ENCODE measurements at regions not wholly inside any gene's neighbourhood (a gene's known extent, or its start where the extent isn't known, plus 50 kb on each side); places are given as distances from the start of the nearest gene placed in this dataset.
"Not testable (repeated sequence)": the region's sequence is repeated elsewhere in the genome, so short reads cannot be mapped to it uniquely, and the experiment has no call there.

DNA sequence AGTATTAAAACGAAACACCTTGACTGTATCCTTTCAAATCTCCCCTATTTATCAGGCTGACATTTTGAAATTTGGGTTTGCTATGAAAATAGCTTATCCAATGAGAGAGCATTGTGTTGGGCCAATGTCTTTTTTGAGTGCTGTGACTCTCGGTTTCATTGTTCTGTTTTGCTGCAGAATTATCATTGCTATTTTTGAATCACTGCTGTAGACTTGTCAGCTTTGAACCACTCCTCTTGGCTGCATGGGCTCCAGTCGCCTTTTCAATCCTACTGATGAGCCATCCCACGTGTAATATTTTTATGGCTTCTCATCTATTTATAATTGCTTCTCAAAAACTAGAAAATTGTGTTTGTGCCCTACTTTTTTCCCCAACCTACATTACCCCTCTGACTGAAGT, 322.8 kb downstream of the LNPK start:
- no peak for FAIRE-seq

DNA sequence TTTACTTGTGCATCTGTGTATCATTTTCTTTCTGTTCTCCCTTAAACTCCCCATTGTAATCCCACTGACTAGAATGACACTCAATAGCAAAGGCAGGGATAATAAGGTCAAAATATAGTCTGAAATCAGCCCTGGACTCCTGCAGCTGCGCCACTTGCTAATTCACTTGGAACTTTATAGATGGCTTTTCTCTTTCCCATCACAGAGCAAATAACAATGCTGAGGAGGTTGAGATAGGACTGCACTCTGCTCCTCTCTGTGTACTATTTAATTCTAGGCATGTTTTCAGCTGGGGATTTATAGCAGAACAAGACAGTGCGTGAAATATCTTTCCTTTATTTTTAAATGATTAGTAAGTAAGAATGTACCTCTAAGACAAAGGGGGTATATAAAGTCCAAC, 324.2 kb downstream of the LNPK start:
- no peak for FAIRE-seq

DNA sequence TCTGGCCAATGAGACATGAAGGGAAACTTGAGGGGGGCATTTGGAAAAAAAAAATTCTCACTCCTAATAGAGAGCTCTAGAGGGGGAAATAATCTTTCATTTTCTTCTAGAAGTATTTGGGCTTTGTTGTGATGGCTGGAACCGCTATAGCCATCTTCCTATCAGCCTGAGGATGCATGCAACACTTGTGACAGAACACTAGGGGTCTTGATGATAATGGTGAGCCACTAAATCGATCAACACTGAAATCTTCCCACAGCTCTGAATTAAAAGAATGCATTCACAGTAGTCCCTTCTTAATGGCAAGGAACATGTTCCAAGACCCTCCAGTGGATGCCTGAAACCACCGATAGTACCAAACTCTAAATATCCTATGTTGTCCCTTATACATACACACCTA, 325.3 kb downstream of the LNPK start:
- FAIRE-seq = no peak

DNA sequence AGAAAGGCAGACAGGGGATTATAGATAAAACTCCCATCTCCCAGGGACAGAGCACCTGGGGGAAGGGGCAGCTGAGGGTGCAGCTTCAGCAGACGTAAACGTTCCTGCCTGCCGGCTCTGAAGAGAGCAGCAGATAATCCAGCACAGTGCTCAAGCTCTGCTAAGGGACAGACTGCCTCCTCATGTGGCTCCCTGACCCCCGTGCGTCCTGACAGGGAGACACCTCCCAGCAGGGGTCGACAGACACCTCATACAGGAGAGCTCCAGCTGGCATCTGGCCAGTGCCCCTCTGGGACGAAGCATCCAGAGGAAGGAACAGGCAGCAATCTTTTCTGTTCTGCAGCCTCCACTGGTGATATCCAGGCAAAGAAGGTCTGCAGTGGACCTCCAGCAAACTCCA, 333.3 kb downstream of the LNPK start:
- not testable (repeated sequence) for FAIRE-seq

DNA sequence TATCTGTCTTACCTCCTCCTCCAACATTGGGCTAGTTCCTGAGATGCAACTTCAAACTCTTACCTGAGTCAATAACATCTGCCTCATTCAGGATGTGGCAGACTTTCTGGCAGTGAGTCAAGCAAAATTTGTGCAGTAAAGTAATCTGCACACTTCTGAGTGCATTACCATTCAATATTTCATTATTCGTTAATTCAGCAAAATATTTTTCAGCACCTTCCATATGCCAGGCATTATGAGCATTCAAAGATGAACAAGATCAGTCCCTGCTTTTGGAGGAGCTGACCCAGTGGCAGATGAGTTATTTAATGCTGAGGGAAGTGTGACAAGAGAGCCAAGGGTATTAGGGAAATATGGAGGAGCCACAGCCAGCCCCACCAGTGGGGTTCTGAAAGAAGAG, 339.7 kb downstream of the LNPK start:
- no peak for FAIRE-seq

DNA sequence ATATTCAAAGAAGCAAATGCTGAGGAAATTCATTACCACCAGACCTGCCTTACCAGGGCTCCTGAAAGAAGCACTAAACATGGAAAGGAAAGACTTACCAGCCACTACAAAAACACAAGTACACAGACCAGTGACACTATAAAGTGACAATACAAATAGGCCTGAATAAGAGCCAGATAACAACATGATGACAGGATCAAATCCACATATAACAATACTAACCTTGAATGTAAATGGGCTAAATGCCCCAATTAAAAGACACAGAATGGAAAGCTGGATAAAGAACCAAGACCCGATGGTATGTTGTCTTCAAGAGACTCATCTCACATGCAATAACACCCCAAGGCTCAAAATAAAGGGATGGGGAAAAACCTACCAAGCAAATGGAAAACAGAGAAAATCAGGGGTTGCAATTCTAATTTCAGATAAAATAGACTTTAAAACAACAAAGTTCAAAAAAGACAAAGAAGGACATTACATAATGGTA, 353.4 kb downstream of the LNPK start:
- FAIRE-seq = no peak

DNA sequence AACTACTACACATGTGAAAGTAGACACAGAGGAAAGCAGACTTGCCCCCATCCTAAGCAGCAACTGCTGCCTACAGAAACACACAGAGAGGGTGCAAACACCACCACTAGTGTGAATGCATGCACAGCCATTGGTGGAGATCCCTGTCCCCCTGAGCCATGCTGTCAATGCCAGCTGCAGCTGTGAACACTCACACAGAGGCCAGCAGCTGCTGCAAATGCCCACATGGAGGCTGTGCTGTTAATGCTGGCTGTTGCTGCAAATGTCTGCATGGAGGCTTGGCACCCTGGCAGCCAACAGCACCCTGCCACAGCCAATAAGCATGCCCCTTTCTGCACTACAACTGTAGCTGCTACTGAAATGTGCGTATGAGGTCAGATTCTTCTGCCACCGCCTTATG, 355.0 kb downstream of the LNPK start:
- no peak for FAIRE-seq

DNA sequence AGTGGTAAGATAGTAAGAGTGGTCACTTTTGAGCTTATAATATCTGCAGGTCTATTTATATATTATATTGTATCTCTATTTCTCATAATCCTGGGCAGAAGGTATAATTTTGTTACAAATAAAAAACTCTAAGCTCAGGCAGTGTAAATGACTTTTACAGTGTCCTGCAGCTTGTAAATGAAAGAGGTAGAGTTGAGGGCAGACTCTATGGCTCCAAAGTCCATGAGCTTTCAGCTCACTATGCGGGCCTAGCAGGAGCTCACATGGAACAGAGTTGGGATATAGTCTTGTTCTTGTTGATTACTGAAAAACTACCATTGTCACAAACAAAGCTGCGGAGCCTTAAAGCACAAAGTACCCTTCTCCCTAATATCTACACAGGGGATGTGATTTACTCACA, 361.4 kb downstream of the LNPK start:
- no peak for FAIRE-seq

DNA sequence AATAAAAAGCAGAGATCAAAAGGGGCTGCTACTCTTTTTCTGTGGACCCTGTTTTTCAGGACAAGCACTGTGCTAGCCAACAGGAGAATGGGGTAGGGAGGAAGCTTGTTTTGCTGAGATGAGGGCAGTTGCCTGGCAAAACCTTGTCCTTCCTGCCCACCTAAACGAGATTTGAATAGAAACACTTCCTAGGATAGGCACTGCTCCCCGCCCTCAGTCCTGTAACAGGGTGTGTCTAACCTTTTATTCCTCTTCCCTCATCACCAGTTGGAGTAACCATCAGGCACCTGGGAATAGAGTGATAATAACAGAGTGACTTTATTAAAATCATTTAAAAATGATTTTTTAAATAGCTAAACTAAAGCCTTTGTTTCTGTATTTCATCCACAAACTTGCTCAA, 368.8 kb downstream of the LNPK start:
- FAIRE-seq = no peak

DNA sequence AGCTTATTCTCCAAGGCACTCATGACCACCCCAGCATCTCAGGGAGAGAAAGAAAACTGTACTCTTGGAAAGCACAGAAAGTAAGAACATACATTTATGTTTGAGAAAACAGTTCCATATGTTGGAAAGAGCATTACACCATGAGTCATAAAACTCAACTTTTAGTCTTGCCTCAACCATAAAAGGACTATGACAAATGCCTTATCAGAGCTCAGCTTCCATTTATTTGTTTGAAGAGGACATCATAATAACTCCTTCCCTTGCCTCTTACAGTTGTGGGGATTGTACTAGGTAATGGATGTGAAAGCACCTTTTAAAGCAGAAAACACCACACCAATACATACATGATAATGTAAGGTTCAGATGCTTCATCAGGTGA, 370.8 kb downstream of the LNPK start:
- no peak for FAIRE-seq

DNA sequence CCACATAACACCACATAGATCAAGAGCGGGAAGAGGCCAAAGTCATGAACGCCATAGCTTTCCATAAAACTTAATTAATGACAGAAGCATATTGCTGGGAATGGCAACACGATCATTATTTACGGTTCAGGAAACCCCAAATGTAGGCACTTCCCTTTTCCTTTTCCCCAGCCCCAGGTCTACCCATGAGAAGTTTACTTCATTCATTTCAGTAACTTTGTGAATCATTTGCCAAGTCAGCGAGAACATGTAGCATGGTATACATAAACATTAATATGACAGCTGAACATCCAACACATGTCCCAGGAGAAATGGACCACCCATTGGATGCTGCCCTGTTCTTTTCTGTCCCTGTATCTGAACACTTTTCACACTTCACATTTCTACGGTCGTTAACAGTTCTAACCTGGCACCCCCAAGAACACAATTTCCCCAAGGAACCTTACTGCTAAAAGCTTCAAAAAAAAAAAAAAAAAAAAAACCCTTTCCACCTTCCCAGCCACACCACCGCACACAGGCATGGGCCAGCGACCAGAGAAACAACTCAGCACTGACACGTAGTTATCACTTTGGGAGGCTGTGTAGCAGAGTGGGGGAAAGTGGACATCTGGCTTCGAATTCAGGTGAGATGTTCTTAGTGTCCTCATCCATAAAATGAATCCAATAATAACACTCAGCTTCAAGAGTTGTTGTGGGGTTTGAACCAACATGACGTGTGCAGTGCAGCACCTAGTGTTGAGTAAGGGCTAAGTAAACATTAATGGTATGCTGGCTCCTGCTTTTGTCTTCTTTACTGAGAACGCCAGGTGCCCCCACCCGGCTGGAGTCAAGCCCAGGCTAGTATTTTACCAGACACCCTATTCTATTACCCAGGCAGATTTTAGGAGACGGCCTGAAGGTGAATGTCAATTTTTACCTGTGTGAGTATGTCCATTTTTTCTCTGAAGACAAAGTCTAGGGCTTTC, 371.5 kb downstream of the LNPK start:
- FAIRE-seq = no peak

DNA sequence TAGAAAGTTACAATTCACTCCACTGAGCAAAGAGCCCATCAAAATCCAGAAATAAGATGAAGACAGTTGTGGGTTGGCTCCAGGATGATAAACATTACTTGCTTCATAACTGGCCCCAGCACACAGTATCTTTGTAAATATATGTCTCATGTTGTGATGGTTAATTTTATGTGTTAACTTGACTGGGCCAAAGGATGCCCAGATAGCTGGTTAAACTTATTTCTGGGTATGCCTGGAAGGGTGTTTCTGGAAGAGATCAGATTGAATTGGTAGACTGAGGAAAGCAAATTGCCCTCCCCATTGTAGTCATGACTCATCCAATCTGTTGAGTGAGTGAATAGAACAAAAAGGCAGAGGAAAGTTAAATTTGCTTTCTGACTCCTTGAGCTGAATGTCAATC, 373.8 kb downstream of the LNPK start:
- FAIRE-seq = no peak

DNA sequence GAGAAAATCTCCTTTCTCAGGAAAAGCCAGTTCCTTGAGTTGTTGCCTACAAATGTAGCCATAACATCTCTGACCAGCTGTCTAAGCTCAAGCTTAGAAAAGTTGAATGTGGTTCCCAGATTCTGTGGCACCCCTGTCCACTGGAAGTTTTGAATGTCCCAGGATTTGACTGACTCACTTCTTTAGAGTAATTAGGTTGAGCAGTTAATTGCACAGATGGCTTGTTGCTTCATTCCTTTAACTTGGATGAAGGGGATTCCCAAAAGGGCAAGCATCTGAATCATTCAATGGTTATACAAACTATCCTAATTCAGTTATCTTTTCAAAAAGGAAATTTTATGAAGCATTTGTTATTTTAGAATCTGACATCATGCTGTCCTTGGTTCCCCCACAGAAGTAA, 374.7 kb downstream of the LNPK start:
- FAIRE-seq = no peak

DNA sequence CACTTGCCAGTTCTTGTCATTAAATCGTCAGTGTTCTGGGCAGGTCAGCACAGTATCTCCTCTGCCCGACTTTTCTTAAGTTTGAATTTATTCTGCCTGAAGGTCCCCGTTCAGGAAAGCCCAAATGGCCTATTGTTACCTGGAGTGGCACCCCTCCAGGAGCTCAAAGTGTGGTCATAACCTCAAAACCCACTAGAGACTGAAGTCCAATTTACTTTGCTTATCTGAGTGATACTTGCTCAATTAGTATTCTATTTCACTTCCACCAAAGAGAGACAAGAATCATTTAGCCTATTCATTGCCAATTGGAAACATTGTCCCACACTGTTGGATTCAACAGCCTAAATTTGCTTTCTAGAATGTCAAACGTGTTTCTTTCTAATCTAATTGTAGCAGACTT, 375.3 kb downstream of the LNPK start:
- FAIRE-seq = no peak

DNA sequence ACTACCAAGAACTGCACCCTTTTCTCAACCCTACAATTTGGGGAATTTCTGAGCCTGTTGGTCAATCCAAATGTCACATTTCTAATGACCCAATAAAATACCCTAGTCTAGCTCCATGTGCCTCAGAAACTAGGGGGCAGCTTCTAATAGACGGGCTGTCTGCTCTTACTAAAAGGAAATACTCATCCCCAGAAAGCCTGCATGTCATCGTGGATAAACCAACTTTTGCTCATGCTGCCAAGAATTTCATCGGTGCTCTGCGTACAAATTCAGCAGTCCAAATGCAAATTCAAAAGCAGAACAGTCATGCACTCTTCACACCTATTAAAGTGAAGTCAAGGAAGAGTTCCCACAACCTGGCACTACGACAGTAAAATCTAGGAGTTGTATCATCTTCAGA, 377.3 kb downstream of the LNPK start:
- FAIRE-seq = no peak

DNA sequence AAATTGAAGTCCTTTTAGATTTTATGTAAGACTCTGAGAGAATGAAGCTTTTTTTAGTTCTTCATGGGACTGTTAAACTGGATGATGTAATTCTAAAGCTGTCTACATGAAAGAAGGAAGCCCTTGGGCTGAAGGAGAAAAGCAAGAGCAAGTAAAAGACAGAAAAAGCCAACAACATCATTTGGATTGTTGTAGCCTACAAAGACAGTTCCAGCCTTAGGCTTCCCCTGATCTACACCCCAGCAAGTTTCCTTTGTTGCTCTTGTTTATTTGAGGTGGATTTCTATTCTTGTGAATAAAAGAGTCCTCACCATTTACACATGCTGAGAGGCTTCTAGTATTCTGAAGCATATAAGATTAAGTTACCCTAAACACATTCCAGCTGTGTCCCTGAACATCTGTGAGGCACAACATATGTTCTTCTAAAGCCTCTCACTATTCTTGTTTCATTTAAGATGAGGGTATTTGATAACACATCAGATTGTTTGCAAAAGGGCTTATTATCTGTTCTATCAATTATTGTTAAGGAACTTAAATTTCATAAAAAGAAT, 377.8 kb downstream of the LNPK start:
- no peak for FAIRE-seq

DNA sequence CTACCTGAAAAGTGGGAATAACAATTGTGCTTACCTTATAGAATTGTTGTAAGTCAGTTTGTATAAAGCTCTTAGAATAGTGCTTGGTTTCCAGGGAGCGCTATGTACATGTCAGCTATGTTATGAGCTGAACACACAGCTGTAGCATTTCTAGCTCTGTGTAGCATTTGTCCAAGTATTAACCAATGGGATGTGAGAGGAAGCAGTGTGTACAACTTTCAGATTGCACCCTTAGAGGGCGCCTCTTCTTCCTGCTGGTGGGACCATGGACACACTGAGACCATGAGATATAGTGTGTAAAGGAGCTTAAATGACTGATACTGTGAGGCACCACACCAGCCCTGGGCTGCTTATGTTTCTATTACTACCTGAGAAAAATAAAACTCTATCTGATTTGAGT, 380.2 kb downstream of the LNPK start:
- no peak for FAIRE-seq

DNA sequence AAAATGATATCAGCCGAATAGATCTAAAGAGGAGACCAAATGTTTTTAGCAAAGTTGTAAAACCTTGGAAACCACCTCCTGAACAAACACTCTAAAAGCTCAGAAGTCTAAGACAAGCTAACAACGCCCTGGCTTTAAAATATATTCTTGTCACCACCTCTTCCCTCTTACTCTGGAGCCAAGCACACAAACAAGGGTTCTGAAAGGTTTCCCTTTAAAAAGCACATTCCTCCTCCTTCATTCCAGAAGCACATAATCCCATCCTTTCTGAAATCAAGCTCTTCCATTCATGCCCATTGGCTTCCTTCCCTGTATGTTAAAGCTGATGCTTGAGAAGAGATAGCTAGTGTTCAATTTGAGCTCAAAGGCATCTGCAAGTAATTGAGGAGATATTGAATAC, 382.0 kb downstream of the LNPK start:
- FAIRE-seq = no peak

DNA sequence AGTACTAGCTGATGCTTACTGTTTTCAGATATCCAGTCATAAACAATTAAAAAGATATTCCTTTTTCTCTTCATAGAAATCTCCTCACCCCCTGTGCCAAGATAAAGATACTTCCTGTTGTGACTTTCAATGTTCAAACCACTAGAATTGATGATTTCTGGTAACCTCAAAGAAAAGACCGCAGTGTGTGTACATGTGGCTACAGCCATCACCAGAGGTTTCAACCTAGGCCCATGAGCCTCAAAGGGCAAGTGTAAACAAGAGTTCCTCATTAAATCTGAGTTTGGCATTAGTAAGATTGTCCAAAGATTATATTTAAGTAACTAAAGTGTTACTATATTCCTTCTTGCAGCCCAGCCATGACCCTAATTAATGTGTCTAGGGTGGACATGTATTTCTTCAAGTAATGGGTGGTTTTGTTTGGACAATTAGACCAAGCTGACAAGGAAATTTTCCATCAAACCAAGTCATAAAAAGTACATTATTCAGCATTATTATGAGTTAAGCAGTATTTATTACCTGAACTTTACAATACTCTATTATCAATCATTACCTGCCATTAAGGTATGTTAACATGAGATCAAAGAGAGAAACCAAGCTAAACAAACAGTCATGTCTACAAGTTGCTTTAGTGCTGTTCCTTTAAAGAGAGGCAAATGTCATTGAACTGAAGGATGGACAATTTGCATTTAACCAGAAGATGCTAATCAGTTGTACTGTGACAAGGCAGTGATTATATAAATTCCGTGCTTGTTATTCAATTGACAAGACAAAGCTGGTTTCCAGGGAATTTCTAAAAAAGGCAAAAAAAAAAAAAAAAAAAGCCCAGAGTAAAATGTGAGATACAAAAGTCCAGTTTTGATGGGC, 382.7 kb downstream of the LNPK start:
- FAIRE-seq = no peak

DNA sequence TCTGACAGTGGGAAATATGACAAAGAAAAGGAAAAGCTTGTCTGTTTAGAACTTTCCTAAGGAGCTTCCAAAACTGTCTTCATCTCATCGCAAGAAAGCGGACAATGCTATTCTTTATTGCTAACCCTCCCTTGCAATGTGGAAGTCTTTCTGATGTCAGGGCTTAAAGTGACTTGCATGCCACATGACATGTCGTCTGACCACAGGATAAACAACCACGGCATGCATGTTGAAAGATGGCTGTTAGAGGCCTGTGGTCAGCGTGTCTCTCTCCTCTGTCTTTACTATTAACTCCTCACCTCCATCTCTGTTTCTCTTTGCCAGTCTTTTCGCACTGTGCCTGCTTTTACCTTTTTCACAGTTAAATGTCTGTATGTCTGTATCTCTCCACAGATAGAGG, 389.8 kb downstream of the LNPK start:
- FAIRE-seq = no peak

DNA sequence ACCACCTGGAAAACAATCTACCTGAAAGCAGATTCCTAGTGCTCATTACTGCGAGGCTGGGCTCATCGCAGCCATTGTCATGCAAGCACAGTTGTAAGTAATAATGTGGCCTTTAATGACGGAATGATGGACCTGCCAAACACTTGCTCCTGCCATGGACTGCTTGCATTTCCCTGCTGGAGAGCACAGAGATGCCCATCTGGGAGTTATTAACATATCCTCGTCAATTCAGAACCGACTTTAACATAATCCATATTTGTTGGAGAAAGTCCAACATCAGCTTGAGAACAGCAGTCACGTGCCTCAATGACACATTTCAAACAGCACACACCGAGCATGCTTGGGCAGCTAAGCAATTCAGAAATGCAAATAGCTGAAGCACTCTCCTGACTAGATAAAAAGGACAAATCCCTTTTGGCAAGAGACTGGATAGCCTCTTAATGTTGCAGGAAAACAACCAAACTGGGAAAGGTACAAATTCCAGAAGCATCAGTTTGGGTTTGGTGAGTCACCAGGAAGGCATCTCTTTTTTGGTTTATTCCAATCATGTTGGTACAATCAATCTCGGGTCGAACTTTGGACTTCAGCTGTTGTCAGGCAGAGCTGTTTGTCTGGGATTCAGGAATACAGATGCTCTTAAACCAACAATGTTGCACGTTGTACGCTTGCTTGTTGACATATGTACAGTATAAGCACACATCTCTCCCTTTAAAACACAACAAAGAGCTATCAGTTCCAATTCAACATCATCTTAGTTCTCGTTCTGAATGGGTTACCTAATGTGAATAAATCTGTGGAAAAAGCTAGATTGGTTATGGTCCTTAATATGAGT, 395.8 kb downstream of the LNPK start:
- no peak for FAIRE-seq

DNA sequence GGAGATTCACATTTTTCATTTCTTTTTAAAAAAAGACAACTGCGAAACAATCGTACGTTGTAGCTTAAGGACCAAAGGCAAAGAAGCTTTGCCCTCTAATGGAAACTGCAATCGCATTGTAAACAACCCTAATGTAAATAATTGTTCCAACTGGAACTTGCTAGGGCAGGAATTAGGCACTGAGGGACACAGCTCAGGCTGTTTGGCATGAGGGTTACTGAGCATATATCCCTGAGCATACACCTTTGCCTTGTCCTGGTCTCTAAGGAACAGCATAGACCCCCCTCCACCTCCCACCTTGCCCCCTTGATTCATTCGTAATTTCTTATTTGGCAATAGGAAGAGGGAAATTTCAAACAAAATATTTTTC, 396.4 kb downstream of the LNPK start:
- FAIRE-seq = no peak

DNA sequence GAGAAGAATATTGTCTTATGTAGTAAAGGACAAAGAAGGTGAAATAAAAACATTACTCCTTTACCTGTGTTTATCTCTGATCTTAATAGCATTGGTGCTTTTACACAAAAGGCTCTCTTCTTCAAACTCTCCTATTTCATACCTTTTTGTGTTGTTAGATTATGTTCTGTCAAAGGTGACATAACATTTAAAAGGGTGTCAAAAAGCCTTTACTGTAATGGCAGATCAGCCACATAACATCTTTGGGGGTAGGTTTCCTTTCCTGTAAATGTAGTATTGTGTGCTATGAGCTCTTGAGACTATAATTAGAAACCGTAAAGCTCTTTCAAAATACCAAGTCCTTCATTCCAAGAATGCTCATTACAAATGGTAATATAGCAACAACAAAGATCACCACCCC, 400.1 kb downstream of the LNPK start:
- no peak for FAIRE-seq
